ENCODE measurements at regions not wholly inside any gene's neighbourhood (a gene's known extent, or its start where the extent isn't known, plus 50 kb on each side); places are given as distances from the start of the nearest gene placed in this dataset.
A peak's percentile ranks its signal among the peaks of the same experiment; 100 is the strongest.

GRCh38 chr7:45366475-45366874 lies 207.7 kb upstream of the ADCY1 start:
- Histone ChIP-seq H3K4me3 (ENCODE audit: low read length in 3 of 3) (no peak overlapping the region), H3K27ac (ENCODE audit: low read depth in 2 of 2, low read length in 2 of 2) (no peak overlapping the region), H3K9me3 (ENCODE audit: control insufficient read depth in 2 of 3, insufficient read depth in 1 of 3, low read length in 3 of 3) (peaks cover 0 to 4% (median 0%) of the 10 kb centered on the region in 3 donors), H3K4me1 (ENCODE audit: control insufficient read depth in 2 of 3, insufficient read depth in 2 of 3, low read depth in 1 of 3, low read length in 3 of 3) (no peaks in the 10 kb centered on the region), H3K27me3 (ENCODE audit: control insufficient read depth, insufficient read depth, low read length) (no peaks in the 10 kb centered on the region), H3K36me3 (ENCODE audit: control insufficient read depth in 2 of 3, insufficient read depth in 3 of 3, low read length in 3 of 3) (no peaks in the 10 kb centered on the region), H3K9ac (ENCODE audit: low read length in 3 of 3) (no peak overlapping the region)
- intact Hi-C loops (cut with DNase I): no loop called here
- DNase-seq: no peak
- FAIRE-seq: no peak
- TF ChIP-seq CTCF (IDR thresholded peaks at IDR 0.05; ENCODE audit: borderline replicate concordance, extremely low read depth, insufficient read depth): no peak

- TF ChIP-seq CTCF (IDR thresholded peaks at IDR 0.05; ENCODE audit: borderline replicate concordance, extremely low read depth, insufficient read depth): no peak
- intact Hi-C loops (cut with DNase I): no loop called here
- DNase-seq (no peak), FAIRE-seq (no peak)
- Histone ChIP-seq H3K9me3 (ENCODE audit: control insufficient read depth in 2 of 3, insufficient read depth in 1 of 3, low read length in 3 of 3) (peaks cover 0 to 4% (median 0%) of the 10 kb centered on the region in 3 donors), H3K27ac (ENCODE audit: low read depth in 2 of 2, low read length in 2 of 2) (no peak overlapping the region), H3K4me1 (ENCODE audit: control insufficient read depth in 2 of 3, insufficient read depth in 2 of 3, low read depth in 1 of 3, low read length in 3 of 3) (no peaks in the 10 kb centered on the region), H3K27me3 (ENCODE audit: control insufficient read depth, insufficient read depth, low read length) (no peaks in the 10 kb centered on the region), H3K4me3 (ENCODE audit: low read length in 3 of 3) (no peak overlapping the region), H3K36me3 (ENCODE audit: control insufficient read depth in 2 of 3, insufficient read depth in 3 of 3, low read length in 3 of 3) (no peaks in the 10 kb centered on the region), H3K9ac (ENCODE audit: low read length in 3 of 3) (no peak overlapping the region)
Measured at GRCh38 chr7:45367026-45367425, 207.1 kb upstream of the ADCY1 start.

- Histone ChIP-seq H3K27me3 (ENCODE audit: control insufficient read depth, insufficient read depth, low read length) (no peaks in the 10 kb centered on the region), H3K4me1 (ENCODE audit: control insufficient read depth in 2 of 3, insufficient read depth in 2 of 3, low read depth in 1 of 3, low read length in 3 of 3) (no peaks in the 10 kb centered on the region), H3K9me3 (ENCODE audit: control insufficient read depth in 2 of 3, insufficient read depth in 1 of 3, low read length in 3 of 3) (peaks cover 0 to 4% (median 0%) of the 10 kb centered on the region in 3 donors), H3K9ac (ENCODE audit: low read length in 3 of 3) (no peak overlapping the region), H3K4me3 (ENCODE audit: low read length in 3 of 3) (no peak overlapping the region), H3K36me3 (ENCODE audit: control insufficient read depth in 2 of 3, insufficient read depth in 3 of 3, low read length in 3 of 3) (no peaks in the 10 kb centered on the region), H3K27ac (ENCODE audit: low read depth in 2 of 2, low read length in 2 of 2) (no peak overlapping the region)
- FAIRE-seq (peak; percentile 88), DNase-seq (no peak)
- no peak for TF ChIP-seq CTCF (IDR thresholded peaks at IDR 0.05; ENCODE audit: borderline replicate concordance, extremely low read depth, insufficient read depth)
- intact Hi-C loops (cut with DNase I): no loop called here
Measured at GRCh38 chr7:45368129-45368807, 205.9 kb upstream of the ADCY1 start.

- no peak overlapping the region for H3K4me3 ChIP-seq (ENCODE audit: low read length in 3 of 3)
- DNase-seq (no peak), FAIRE-seq (no peak)
- no peaks in the 10 kb centered on the region for H3K4me1 ChIP-seq (ENCODE audit: control insufficient read depth in 2 of 3, insufficient read depth in 2 of 3, low read depth in 1 of 3, low read length in 3 of 3)
- intact Hi-C loops (cut with DNase I): no loop called here
- H3K27me3 ChIP-seq (ENCODE audit: control insufficient read depth, insufficient read depth, low read length): no peaks in the 10 kb centered on the region
- H3K27ac ChIP-seq (ENCODE audit: low read depth in 2 of 2, low read length in 2 of 2): no peak overlapping the region
- no peaks in the 10 kb centered on the region for H3K36me3 ChIP-seq (ENCODE audit: control insufficient read depth in 2 of 3, insufficient read depth in 3 of 3, low read length in 3 of 3)
- TF ChIP-seq CTCF (IDR thresholded peaks at IDR 0.05; ENCODE audit: borderline replicate concordance, extremely low read depth, insufficient read depth): no peak
- H3K9ac ChIP-seq (ENCODE audit: low read length in 3 of 3): no peak overlapping the region
- H3K9me3 ChIP-seq (ENCODE audit: control insufficient read depth in 2 of 3, insufficient read depth in 1 of 3, low read length in 3 of 3): no peaks in the 10 kb centered on the region
Measured at GRCh38 chr7:45384499-45384898, 189.7 kb upstream of the ADCY1 start.

Data from kidney (tissue), 13 donors.